ENCODE measurements at regions not wholly inside any gene's neighbourhood (a gene's known extent, or its start where the extent isn't known, plus 50 kb on each side); places are given as distances from the start of the nearest gene placed in this dataset.

DNA sequence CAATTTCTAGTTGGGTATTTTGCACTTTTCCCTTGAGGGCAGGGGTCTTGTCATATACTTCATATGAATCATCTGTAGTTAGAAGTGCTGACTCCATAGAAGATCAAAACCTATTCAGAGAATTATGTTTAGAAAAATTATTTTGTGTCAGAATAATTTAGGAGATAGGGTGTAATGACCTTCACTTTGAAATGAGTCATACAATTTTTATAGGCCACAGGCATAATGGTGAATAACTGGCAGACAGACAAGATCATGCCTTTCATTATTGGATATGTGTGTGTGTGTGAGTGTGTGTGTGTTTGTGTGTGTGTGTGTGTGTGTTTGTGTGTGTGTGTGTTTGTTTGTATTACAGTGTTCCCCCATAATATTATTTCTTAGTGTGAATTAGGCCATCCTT is 523.0 kb downstream of the ANKRD7 start:
- ATAC-seq (ENCODE audit: low read depth) (no peak), DNase-seq (no peak)
- Mint-ChIP-seq H3K27ac (no peak overlapping the region), H3K4me1 (no peaks in the 10 kb centered on the region), H3K4me3 (no peak overlapping the region), H3K9me3 (no peaks in the 10 kb centered on the region), H3K27me3 (no peaks in the 10 kb centered on the region), H3K36me3 (ENCODE audit: low read depth) (no peaks in the 10 kb centered on the region)
- ChIA-PET POLR2A (no interaction called here), CTCF (no interaction called here)
- TF ChIP-seq CTCF (IDR thresholded peaks at IDR 0.05): no peak
- intact Hi-C loops (cut with micrococcal nuclease): no loop called here

DNA sequence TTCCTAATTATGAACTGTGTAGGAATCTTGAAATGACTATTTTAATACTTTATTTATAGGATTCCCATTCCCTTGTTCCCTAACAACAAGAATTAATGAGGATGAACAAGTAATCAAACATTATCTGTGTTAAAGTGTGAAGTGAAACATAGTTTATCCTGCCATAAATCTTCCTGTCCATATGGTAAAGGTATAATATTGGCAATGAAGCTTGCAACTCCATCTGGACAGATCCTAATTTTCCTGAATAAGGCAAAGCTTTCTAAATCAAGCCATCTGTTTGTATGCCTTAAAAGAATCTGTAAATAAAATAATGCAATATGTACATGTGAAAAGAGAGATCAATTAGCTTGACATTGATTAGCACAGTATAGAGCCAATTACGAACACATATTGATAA is 529.0 kb downstream of the ANKRD7 start:
- intact Hi-C loops (cut with micrococcal nuclease): no loop called here
- Mint-ChIP-seq H3K27ac (no peak overlapping the region), H3K9me3 (no peaks in the 10 kb centered on the region), H3K4me3 (no peak overlapping the region), H3K36me3 (ENCODE audit: low read depth) (no peaks in the 10 kb centered on the region), H3K4me1 (no peaks in the 10 kb centered on the region), H3K27me3 (no peaks in the 10 kb centered on the region)
- CTCF ChIA-PET: no interaction called here
- ATAC-seq (ENCODE audit: low read depth): no peak
- TF ChIP-seq CTCF (IDR thresholded peaks at IDR 0.05): no peak
- no peak for DNase-seq
- POLR2A ChIA-PET: no interaction called here

DNA sequence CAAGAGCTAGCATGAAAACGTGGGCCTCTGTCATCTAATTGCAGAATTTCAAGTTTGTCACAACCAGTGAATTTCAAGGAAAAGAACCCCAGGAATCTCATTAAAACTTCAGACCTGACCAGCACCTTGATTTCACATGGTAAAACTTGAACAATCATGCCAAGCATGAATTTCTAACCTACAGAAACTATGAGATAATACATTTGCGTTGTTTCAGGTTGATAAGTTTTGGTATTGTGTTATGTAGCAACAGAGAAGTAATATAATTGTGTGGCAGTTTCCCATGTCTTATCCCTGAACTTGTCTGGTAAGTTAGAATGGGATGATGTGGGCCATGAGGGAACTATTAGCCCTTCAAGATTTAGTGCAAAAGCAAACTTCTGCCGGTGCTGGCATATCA is 530.1 kb downstream of the ANKRD7 start:
- POLR2A ChIA-PET: no interaction called here
- CTCF ChIA-PET: no interaction called here
- H3K4me1 Mint-ChIP-seq: no peaks in the 10 kb centered on the region
- no peaks in the 10 kb centered on the region for H3K27me3 Mint-ChIP-seq
- no peak for ATAC-seq (ENCODE audit: low read depth)
- no peak overlapping the region for H3K27ac Mint-ChIP-seq
- H3K36me3 Mint-ChIP-seq (ENCODE audit: low read depth): no peaks in the 10 kb centered on the region
- no peak for TF ChIP-seq CTCF (IDR thresholded peaks at IDR 0.05)
- intact Hi-C loops (cut with micrococcal nuclease): no loop called here
- DNase-seq: no peak
- H3K4me3 Mint-ChIP-seq: no peak overlapping the region
- no peaks in the 10 kb centered on the region for H3K9me3 Mint-ChIP-seq

- no peak overlapping the region for H3K4me3 Mint-ChIP-seq
- H3K27me3 Mint-ChIP-seq: no peaks in the 10 kb centered on the region
- no peak overlapping the region for H3K27ac Mint-ChIP-seq
- no peaks in the 10 kb centered on the region for H3K36me3 Mint-ChIP-seq (ENCODE audit: low read depth)
- H3K9me3 Mint-ChIP-seq: no peaks in the 10 kb centered on the region
- ChIA-PET CTCF (no interaction called here), POLR2A (no interaction called here)
- no peak for ATAC-seq (ENCODE audit: low read depth)
- intact Hi-C loops (cut with micrococcal nuclease): no loop called here
- DNase-seq: no peak
- no peak for TF ChIP-seq CTCF (IDR thresholded peaks at IDR 0.05)
- no peaks in the 10 kb centered on the region for H3K4me1 Mint-ChIP-seq
These were observed 530.6 kb downstream of the ANKRD7 start for GRCh38 chr7:118755067-118755625.

DNA sequence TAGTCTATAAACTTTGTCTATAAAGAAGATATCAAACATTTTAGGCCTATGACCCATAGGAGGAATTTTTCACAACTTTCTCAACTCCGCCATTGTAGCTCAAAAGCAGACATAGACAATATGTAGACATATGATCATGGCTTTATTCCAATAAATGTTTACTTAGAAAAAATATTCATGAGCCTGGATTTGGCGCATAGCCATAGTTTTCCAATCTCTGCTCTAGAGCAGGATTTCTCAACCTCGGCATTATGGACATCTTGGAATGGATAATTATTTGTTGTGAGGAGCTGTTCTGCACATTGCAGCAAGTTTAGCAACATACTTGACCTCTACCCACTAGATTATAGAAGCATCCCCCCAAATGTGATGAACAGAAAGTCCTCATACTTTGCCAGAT is 532.6 kb downstream of the ANKRD7 start:
- ChIA-PET CTCF (no interaction called here), POLR2A (no interaction called here)
- ATAC-seq (ENCODE audit: low read depth): no peak
- no peak for DNase-seq
- no peak for TF ChIP-seq CTCF (IDR thresholded peaks at IDR 0.05)
- Mint-ChIP-seq H3K36me3 (ENCODE audit: low read depth) (no peaks in the 10 kb centered on the region), H3K27ac (no peak overlapping the region), H3K4me1 (no peaks in the 10 kb centered on the region), H3K9me3 (peaks cover 4% of the 10 kb centered on the region), H3K4me3 (no peak overlapping the region), H3K27me3 (no peaks in the 10 kb centered on the region)
- intact Hi-C loops (cut with micrococcal nuclease): no loop called here
